ENCODE measurements at regions not wholly inside any gene's neighbourhood (a gene's known extent, or its start where the extent isn't known, plus 50 kb on each side); places are given as distances from the start of the nearest gene placed in this dataset.

- DNase-seq (ENCODE audit: low spot score), result no peak
These were observed 107.1 kb upstream of the FZD8 start for GRCh38 chr10:35749230-35749629.

GRCh38 chr10:35745617-35746403 is 103.7 kb upstream of the FZD8 start:
- no peak for DNase-seq (ENCODE audit: low spot score)

- DNase-seq (ENCODE audit: low spot score), result no peak
These were observed 101.8 kb upstream of the FZD8 start for GRCh38 chr10:35743851-35744250.

- no peak for DNase-seq (ENCODE audit: low spot score)
These were observed 101.3 kb upstream of the FZD8 start for GRCh38 chr10:35743351-35743750.

GRCh38 chr10:35739998-35740397 is 97.9 kb upstream of the FZD8 start:
- no peak for DNase-seq (ENCODE audit: low spot score)

GRCh38 chr10:35735412-35735811 is 93.3 kb upstream of the FZD8 start:
- no peak for DNase-seq (ENCODE audit: low spot score)

GRCh38 chr10:35731828-35732227 is 89.7 kb upstream of the FZD8 start:
- no peak for DNase-seq (ENCODE audit: low spot score)

- no peak for DNase-seq (ENCODE audit: low spot score)
These were observed 86.2 kb upstream of the FZD8 start for GRCh38 chr10:35728341-35728740.

- no peak for DNase-seq (ENCODE audit: low spot score)
These were observed 84.8 kb upstream of the FZD8 start for GRCh38 chr10:35726846-35727245.

- no peak for DNase-seq (ENCODE audit: low spot score)
These were observed 81.9 kb upstream of the FZD8 start for GRCh38 chr10:35723992-35724391.

- no peak for DNase-seq (ENCODE audit: low spot score)
These were observed 81.0 kb upstream of the FZD8 start for GRCh38 chr10:35723059-35723458.

- no peak for DNase-seq (ENCODE audit: low spot score)
These were observed 80.5 kb upstream of the FZD8 start for GRCh38 chr10:35722636-35723035.

GRCh38 chr10:35722226-35722625 is 80.1 kb upstream of the FZD8 start:
- no peak for DNase-seq (ENCODE audit: low spot score)

GRCh38 chr10:35720366-35720765 is 78.3 kb upstream of the FZD8 start:
- no peak for DNase-seq (ENCODE audit: low spot score)

- no peak for DNase-seq (ENCODE audit: low spot score)
These were observed 74.7 kb upstream of the FZD8 start for GRCh38 chr10:35716776-35717175.

GRCh38 chr10:35712486-35712885 is 70.4 kb upstream of the FZD8 start:
- DNase-seq (ENCODE audit: low spot score), result no peak

- no peak for DNase-seq (ENCODE audit: low spot score)
These were observed 69.7 kb upstream of the FZD8 start for GRCh38 chr10:35711615-35712411.

- DNase-seq (ENCODE audit: low spot score), result no peak
These were observed 65.7 kb upstream of the FZD8 start for GRCh38 chr10:35707642-35708425.

GRCh38 chr10:35706959-35707358 is 64.9 kb upstream of the FZD8 start:
- no peak for DNase-seq (ENCODE audit: low spot score)

- DNase-seq (ENCODE audit: low spot score), result no peak
These were observed 63.6 kb upstream of the FZD8 start for GRCh38 chr10:35705671-35706070.

- no peak for DNase-seq (ENCODE audit: low spot score)
These were observed 63.0 kb upstream of the FZD8 start for GRCh38 chr10:35705051-35705450.

GRCh38 chr10:35704401-35704800 is 62.3 kb upstream of the FZD8 start:
- DNase-seq (ENCODE audit: low spot score), result no peak
